H1 (cell line): ENCODE measurements at regions not wholly inside any gene's neighbourhood (a gene's known extent, or its start where the extent isn't known, plus 50 kb on each side); places are given as distances from the start of the nearest gene placed in this dataset.

Source experiments
- CHD7 ChIP-seq: fragments of 300-600 bp; sonication (generic); IDR thresholded peaks from 2 replicates; pipeline ENCODE4 v1.7.1; 2012; ENCODE audit warnings: low read length, moderate library complexity, mild to moderate bottlenecking, inconsistent platforms; ENCODE audit not compliant: insufficient replicate concordance
- FOSL1 ChIP-seq: IDR thresholded peaks from 2 replicates; pipeline ENCODE4 v1.6.1; 2011; ENCODE audit warnings: mild to moderate bottlenecking, low read depth, low read length, moderate library complexity; ENCODE audit not compliant: insufficient read depth
- MAX ChIP-seq: IDR thresholded peaks from 2 replicates; pipeline ENCODE4 v1.6.1; 2012; ENCODE audit warnings: inconsistent platforms
- SIN3A ChIP-seq, 2 experiments: IDR thresholded peaks in 1 of 2; conservative IDR thresholded peaks in 1 of 2; 2 replicates each; pipeline ENCODE4 v1.6.1; 2011 to 2012; ENCODE audit warnings: low read length in 2 of 2, improper control_type of control experiment in 1 of 2, low read depth in 1 of 2, mild to moderate bottlenecking in 1 of 2
- SP4 ChIP-seq: IDR thresholded peaks from 2 replicates; pipeline ENCODE4 v1.6.1; 2012; ENCODE audit warnings: low read length, inconsistent platforms

- TF ChIP-seq CHD7 (no peak), SP4 (no peak), MAX (no peak), FOSL1 (no peak), SIN3A (conservative IDR thresholded peaks at IDR 0.05 in 1 of 2, IDR thresholded peaks at IDR 0.05 in 1 of 2; ENCODE audit: low read depth in 1 of 2, low read length in 2 of 2) (no peak)
Measured at GRCh38 chr12:4045786-4046494, 172.7 kb upstream of the PARP11 start (continued).
